HCT116 (cell line): ENCODE measurements at regions not wholly inside any gene's neighbourhood (a gene's known extent, or its start where the extent isn't known, plus 50 kb on each side); places are given as distances from the start of the nearest gene placed in this dataset.

Source experiments
- ATAC-seq: fragments of 200-7000 bp; cut with Tn5 transposase; 2 replicates; pipeline ENCODE4 v1.9.1; 2020; ENCODE audit warnings: mild to moderate bottlenecking, moderate library complexity
- BruUV-seq: library from RNA; stranded (reverse); fragments of 400-500 nt; replicated peaks from 2 replicates; lab custom pipeline; 2021; lab: Mats Ljungman, UMichigan
- CTCF ChIA-PET: fragments of 300-600 bp; sonication (Branson Sonifier 250); formaldehyde crosslinking; loops from one replicate; lab custom pipeline; 2021; ENCODE audit warnings: antibody characterized with exemption; lab: Charles Lee
- POLR2A ChIA-PET: fragments of 300-600, 350-600 bp; sonication (Branson Sonifier 250); formaldehyde crosslinking; loops from one replicate; lab custom pipeline; 2021; ENCODE audit warnings: antibody characterized with exemption; lab: Charles Lee
- RAD21 ChIA-PET, 2 experiments: fragments of 300-600 bp; sonication (Branson Sonifier 250); formaldehyde crosslinking; loops; one replicate each; lab custom pipeline; 2023; ENCODE audit warnings: low total read pairs in 2 of 2; ENCODE audit not compliant: uncharacterized antibody in 2 of 2, unreplicated experiment in 2 of 2, low non-redundant PET in 1 of 2; lab: Charles Lee
- DNase-seq: peaks from one replicate; pipeline ENCODE4 v3.0.0-alpha.2; 2010; ENCODE audit warnings: low read depth, low spot score
- H2AFZ ChIP-seq: fragments of 200-600 bp; shearing (Covaris generic), sonication (generic); 2 replicates; pipeline ENCODE4 v1.6.1; 2017; ENCODE audit warnings: low read depth, mixed run types, mixed read lengths, antibody characterized with exemption, low read length; ENCODE audit not compliant: poor library complexity, severe bottlenecking
- H3K27ac ChIP-seq: 2 replicates; pipeline ENCODE4 v1.5.1; 2012; ENCODE audit warnings: low read depth, low read length
- H3K27me3 ChIP-seq: fragments of 200-600 bp; sonication (generic); 2 replicates; pipeline ENCODE4 v1.6.1; 2016; ENCODE audit warnings: mixed run types, low read length, mixed read lengths; ENCODE audit not compliant: insufficient read depth
- H3K36me3 ChIP-seq, 2 experiments: fragments of 200-500 bp in 1 of 2; fragments of 200-600 bp in 1 of 2; sonication (Bioruptor generic) in 1 of 2; sonication (generic) in 1 of 2; 2 replicates each; pipeline versions ENCODE4 v1.5.1 to v1.6.1; 2014 to 2016; ENCODE audit warnings: low read length in 2 of 2, inconsistent platforms in 1 of 2, mixed read lengths in 1 of 2, mixed run types in 1 of 2; ENCODE audit not compliant: insufficient read depth in 2 of 2, control insufficient read depth in 1 of 2
- H3K4me1 ChIP-seq, 2 experiments: fragments of 200-600 bp in 1 of 2; sonication (generic) in 1 of 2; 2 replicates each; pipeline versions ENCODE4 v1.5.1 to v1.6.1; 2012 to 2017; ENCODE audit warnings: low read length in 2 of 2, inconsistent platforms in 1 of 2, mild to moderate bottlenecking in 1 of 2, mixed read lengths in 1 of 2, mixed run types in 1 of 2, moderate library complexity in 1 of 2; ENCODE audit not compliant: insufficient read depth in 2 of 2, control insufficient read depth in 1 of 2
- H3K4me2 ChIP-seq: fragments of 200-600 bp; sonication (generic); 2 replicates; pipeline ENCODE4 v1.6.1; 2017; ENCODE audit warnings: mixed run types, low read length, mixed read lengths
- H3K4me3 ChIP-seq, 2 experiments: fragments of 200-600 bp in 1 of 2; sonication (generic) in 1 of 2; replicated peaks in 1 of 2; 2 replicates each; pipeline ENCODE4 v1.5.1; 2011 to 2016; ENCODE audit warnings: low read length in 2 of 2, control low read depth in 1 of 2, low read depth in 1 of 2, mild to moderate bottlenecking in 1 of 2, mixed read lengths in 1 of 2, mixed run types in 1 of 2
- H3K79me2 ChIP-seq: fragments of 200-600 bp; sonication (generic); 2 replicates; pipeline ENCODE4 v1.6.1; 2017; ENCODE audit warnings: mild to moderate bottlenecking, mixed run types, low read length, moderate library complexity, mixed read lengths; ENCODE audit not compliant: insufficient read depth
- H3K9ac ChIP-seq: fragments of 200-600 bp; sonication (generic); 2 replicates; pipeline ENCODE4 v1.6.1; 2016; ENCODE audit warnings: low read length, mixed read lengths
- H3K9me2 ChIP-seq: fragments of 200-600 bp; sonication (generic), shearing (Covaris generic); 2 replicates; pipeline ENCODE4 v1.6.1; 2017; ENCODE audit warnings: mixed run types, mild to moderate bottlenecking, moderate library complexity; ENCODE audit not compliant: insufficient read depth
- H3K9me3 ChIP-seq, 2 experiments: fragments of 200-500 bp in 1 of 2; fragments of 200-600 bp in 1 of 2; sonication (Bioruptor generic) in 1 of 2; sonication (generic) in 1 of 2; 2 replicates each; pipeline ENCODE4 v1.6.1; 2014 to 2017; ENCODE audit warnings: low read length in 2 of 2, mixed read lengths in 2 of 2, inconsistent platforms in 1 of 2, low read depth in 1 of 2, mild to moderate bottlenecking in 1 of 2, mixed run types in 1 of 2, moderate library complexity in 1 of 2; ENCODE audit not compliant: control insufficient read depth in 1 of 2, insufficient read depth in 1 of 2
- H4K20me1 ChIP-seq: fragments of 200-600 bp; sonication (generic), shearing (Covaris generic); 2 replicates; pipeline ENCODE4 v1.6.1; 2017; ENCODE audit warnings: mixed run types, mild to moderate bottlenecking, moderate library complexity; ENCODE audit not compliant: insufficient read depth
- CBX3 ChIP-seq: IDR thresholded peaks from 2 replicates; pipeline ENCODE4 v1.6.1; 2012; ENCODE audit warnings: low read depth
- CEBPB ChIP-seq: IDR thresholded peaks from 2 replicates; pipeline ENCODE4 v1.6.1; 2012; ENCODE audit warnings: low read depth
- EGR1 ChIP-seq: IDR thresholded peaks from 2 replicates; pipeline ENCODE4 v1.6.1; 2012; ENCODE audit warnings: low read depth
- EZH2 ChIP-seq: fragments of 200-600 bp; sonication (generic); IDR thresholded peaks from 2 replicates; pipeline ENCODE4 v1.6.1; 2017; ENCODE audit warnings: antibody characterized with exemption, mixed run types
- FOSL1 ChIP-seq: IDR thresholded peaks from 2 replicates; pipeline ENCODE4 v1.6.1; 2012; ENCODE audit warnings: low read depth
- POLR2A ChIP-seq: IDR thresholded peaks from 2 replicates; pipeline ENCODE4 v1.7.0; 2011; ENCODE audit warnings: borderline replicate concordance; ENCODE audit not compliant: insufficient read depth, insufficient read length; ENCODE audit errors: extremely low read depth
- POLR2AphosphoS5 ChIP-seq: IDR thresholded peaks from 2 replicates; pipeline ENCODE4 v1.6.1; 2011; ENCODE audit warnings: mild to moderate bottlenecking, low read depth, low read length, moderate library complexity
- RAD21 ChIP-seq: IDR thresholded peaks from 2 replicates; pipeline ENCODE4 v1.6.1; 2012; ENCODE audit warnings: low read depth, mild to moderate bottlenecking
- SIN3A ChIP-seq: IDR thresholded peaks from 2 replicates; pipeline ENCODE4 v1.6.1; 2012; ENCODE audit warnings: low read depth
- SP1 ChIP-seq: IDR thresholded peaks from 2 replicates; pipeline ENCODE4 v1.6.1; 2012; ENCODE audit warnings: low read depth
- SRF ChIP-seq: IDR thresholded peaks from 2 replicates; pipeline ENCODE4 v1.6.1; 2012; ENCODE audit warnings: low read depth
- TCF7L2 ChIP-seq: IDR thresholded peaks from 2 replicates; pipeline ENCODE4 v1.7.0; 2011; ENCODE audit warnings: borderline replicate concordance, inconsistent platforms; ENCODE audit not compliant: insufficient read depth, insufficient read length; ENCODE audit errors: extremely low read depth
- YY1 ChIP-seq: IDR thresholded peaks from 2 replicates; pipeline ENCODE4 v1.6.1; 2011; ENCODE audit warnings: low read length, low read depth, moderate library complexity, mild to moderate bottlenecking; ENCODE audit not compliant: insufficient replicate concordance; ENCODE audit errors: extremely low read depth
- ZFX ChIP-seq: fragments of 450-650 bp; IDR thresholded peaks from 2 replicates; pipeline ENCODE4 v1.6.1; 2017
- ZNF274 ChIP-seq: fragments of 200-500 bp; sonication (Bioruptor generic); IDR thresholded peaks from 2 replicates; pipeline ENCODE4 v1.6.1; 2014; ENCODE audit warnings: mild to moderate bottlenecking, low read depth, low read length, inconsistent platforms
- intact Hi-C: fragments of 100-400 bp; cut with micrococcal nuclease; formaldehyde crosslinking; loops from 2 replicates; pipeline ENCODE4 v1.10.0; 2022
- TF ChIP-seq, protein P1 (sequence below): IDR thresholded peaks from 2 replicates; pipeline ENCODE4 v1.6.1; 2012
- TF ChIP-seq, protein P2 (sequence below): IDR thresholded peaks from 2 replicates; pipeline ENCODE4 v1.6.1; 2012
- TF ChIP-seq, protein P3 (sequence below): IDR thresholded peaks from 2 replicates; pipeline ENCODE4 v1.6.1; 2012; ENCODE audit warnings: low read depth

GRCh38 chr7:3167551-3167950 is 123.9 kb upstream of the CARD11 start:
- Histone ChIP-seq H3K27me3 (peaks cover 5% of the 10 kb centered on the region; the same call in 1 of the 2 replicates), H3K79me2 (no peaks in the 10 kb centered on the region), H3K4me2 (no peak overlapping the region), H4K20me1 (no peaks in the 10 kb centered on the region), H3K4me3 (no peak overlapping the region), H3K9ac (no peak overlapping the region), H3K9me2 (no peaks in the 10 kb centered on the region), H3K36me3 (no peaks in the 10 kb centered on the region), H2AFZ (no peak overlapping the region), H3K9me3 (no peaks in the 10 kb centered on the region), H3K4me1 (peaks cover 4 to 6% of the 10 kb centered on the region in 2 experiments; a peak in 2 of 4 replicates), H3K27ac (no peak overlapping the region)
- POLR2A ChIA-PET = no interaction called here
- no TSS peak for BruUV-seq
- RAD21 ChIA-PET = no interaction called here
- ATAC-seq (no peak), DNase-seq (no peak)
- CTCF ChIA-PET = no interaction called here
- intact Hi-C loops = no loop called here
- no peak for TF ChIP-seq EGR1
- TF ChIP-seq CEBPB = no peak
- no peak for TF ChIP-seq ZFX

GRCh38 chr7:3168370-3168769 is 124.7 kb upstream of the CARD11 start:
- Histone ChIP-seq H3K27ac (no peak overlapping the region), H3K36me3 (no peaks in the 10 kb centered on the region), H3K9me2 (no peaks in the 10 kb centered on the region), H3K4me1 (peaks cover 4 to 6% of the 10 kb centered on the region in 2 experiments; a peak in 2 of 4 replicates), H3K4me3 (no peak overlapping the region), H3K4me2 (no peak overlapping the region), H2AFZ (no peak overlapping the region), H3K9me3 (no peaks in the 10 kb centered on the region), H3K9ac (no peak overlapping the region), H3K27me3 (peaks cover 5% of the 10 kb centered on the region; the same call in 1 of the 2 replicates), H4K20me1 (no peaks in the 10 kb centered on the region), H3K79me2 (no peaks in the 10 kb centered on the region)
- ChIA-PET CTCF (no interaction called here), POLR2A (no interaction called here), RAD21 (no interaction called here)
- TF ChIP-seq, protein P1, sequence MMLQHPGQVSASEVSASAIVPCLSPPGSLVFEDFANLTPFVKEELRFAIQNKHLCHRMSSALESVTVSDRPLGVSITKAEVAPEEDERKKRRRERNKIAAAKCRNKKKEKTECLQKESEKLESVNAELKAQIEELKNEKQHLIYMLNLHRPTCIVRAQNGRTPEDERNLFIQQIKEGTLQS = no peak
- no peak for TF ChIP-seq CBX3
- TF ChIP-seq RAD21 = no peak
- no peak for TF ChIP-seq ZNF274
- no peak for TF ChIP-seq EZH2
- no peak for TF ChIP-seq SP1
- no peak for TF ChIP-seq POLR2AphosphoS5
- TF ChIP-seq SRF = no peak
- TF ChIP-seq, protein P2, sequence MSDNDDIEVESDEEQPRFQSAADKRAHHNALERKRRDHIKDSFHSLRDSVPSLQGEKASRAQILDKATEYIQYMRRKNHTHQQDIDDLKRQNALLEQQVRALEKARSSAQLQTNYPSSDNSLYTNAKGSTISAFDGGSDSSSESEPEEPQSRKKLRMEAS = no peak
- no peak for TF ChIP-seq YY1
- no peak for TF ChIP-seq ZFX
- no peak for TF ChIP-seq SIN3A
- no peak for TF ChIP-seq TCF7L2
- TF ChIP-seq POLR2A = no peak
- TF ChIP-seq, protein P3, sequence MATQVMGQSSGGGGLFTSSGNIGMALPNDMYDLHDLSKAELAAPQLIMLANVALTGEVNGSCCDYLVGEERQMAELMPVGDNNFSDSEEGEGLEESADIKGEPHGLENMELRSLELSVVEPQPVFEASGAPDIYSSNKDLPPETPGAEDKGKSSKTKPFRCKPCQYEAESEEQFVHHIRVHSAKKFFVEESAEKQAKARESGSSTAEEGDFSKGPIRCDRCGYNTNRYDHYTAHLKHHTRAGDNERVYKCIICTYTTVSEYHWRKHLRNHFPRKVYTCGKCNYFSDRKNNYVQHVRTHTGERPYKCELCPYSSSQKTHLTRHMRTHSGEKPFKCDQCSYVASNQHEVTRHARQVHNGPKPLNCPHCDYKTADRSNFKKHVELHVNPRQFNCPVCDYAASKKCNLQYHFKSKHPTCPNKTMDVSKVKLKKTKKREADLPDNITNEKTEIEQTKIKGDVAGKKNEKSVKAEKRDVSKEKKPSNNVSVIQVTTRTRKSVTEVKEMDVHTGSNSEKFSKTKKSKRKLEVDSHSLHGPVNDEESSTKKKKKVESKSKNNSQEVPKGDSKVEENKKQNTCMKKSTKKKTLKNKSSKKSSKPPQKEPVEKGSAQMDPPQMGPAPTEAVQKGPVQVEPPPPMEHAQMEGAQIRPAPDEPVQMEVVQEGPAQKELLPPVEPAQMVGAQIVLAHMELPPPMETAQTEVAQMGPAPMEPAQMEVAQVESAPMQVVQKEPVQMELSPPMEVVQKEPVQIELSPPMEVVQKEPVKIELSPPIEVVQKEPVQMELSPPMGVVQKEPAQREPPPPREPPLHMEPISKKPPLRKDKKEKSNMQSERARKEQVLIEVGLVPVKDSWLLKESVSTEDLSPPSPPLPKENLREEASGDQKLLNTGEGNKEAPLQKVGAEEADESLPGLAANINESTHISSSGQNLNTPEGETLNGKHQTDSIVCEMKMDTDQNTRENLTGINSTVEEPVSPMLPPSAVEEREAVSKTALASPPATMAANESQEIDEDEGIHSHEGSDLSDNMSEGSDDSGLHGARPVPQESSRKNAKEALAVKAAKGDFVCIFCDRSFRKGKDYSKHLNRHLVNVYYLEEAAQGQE = no peak
- TF ChIP-seq CEBPB = no peak
- no peak for TF ChIP-seq FOSL1
- ATAC-seq (0 out of 2 replicates have a peak, but pooled peaks have one; percentile 11), DNase-seq (no peak)
- intact Hi-C loops = no loop called here
- no TSS peak for BruUV-seq
